B cell (primary cell): ENCODE measurements at regions not wholly inside any gene's neighbourhood (a gene's known extent, or its start where the extent isn't known, plus 50 kb on each side); places are given as distances from the start of the nearest gene placed in this dataset.

Source experiments
- ATAC-seq: fragments of 200-7000 bp; cut with Tn5 transposase; one replicate; pipeline ENCODE4 v1.10.0; 2021; ENCODE audit warnings: low read depth, mild to moderate bottlenecking, moderate number of reproducible peaks, moderate library complexity
- CTCF ChIA-PET: fragments of 350-600 bp; sonication (Branson Sonifier 250); formaldehyde crosslinking; loops from one replicate; lab custom pipeline; 2021; ENCODE audit warnings: antibody characterized with exemption, inconsistent platforms; lab: Charles Lee
- POLR2A ChIA-PET: fragments of 350-600 bp; sonication (Branson Sonifier 250); formaldehyde crosslinking; loops from one replicate; lab custom pipeline; 2021; ENCODE audit warnings: antibody characterized with exemption; lab: Charles Lee
- DNase-seq: peaks from one replicate; pipeline ENCODE4 v3.0.0; 2013
- H2AFZ ChIP-seq: 2 replicates; pipeline ENCODE4 v1.6.1; 2012; ENCODE audit warnings: mild to moderate bottlenecking, low read depth, low read length; ENCODE audit not compliant: insufficient read depth, poor library complexity, severe bottlenecking
- H3K27ac ChIP-seq, 2 donors: 1 replicate in 1 of 2; 2 replicates in 1 of 2; pipeline ENCODE4 v1.5.1; 2012 to 2013; ENCODE audit warnings: low read length in 2 of 2, mild to moderate bottlenecking in 2 of 2, moderate library complexity in 1 of 2
- H3K27me3 ChIP-seq, 4 experiments: fragments of 200-600 bp in 1 of 4; sonication (generic) in 1 of 4; replicated peaks in 1 of 4; 1 replicate in 2 of 4; 2 replicates in 2 of 4; pipeline versions ENCODE4 v1.6.1 to v1.7.0; 2013 to 2016; ENCODE audit warnings: low read length in 3 of 4, mild to moderate bottlenecking in 2 of 4, mixed read lengths in 1 of 4, moderate library complexity in 1 of 4; ENCODE audit not compliant: insufficient read depth in 4 of 4, control insufficient read depth in 3 of 4; ENCODE audit errors: control extremely low read depth in 1 of 4
- H3K36me3 ChIP-seq, 2 experiments: replicated peaks in 1 of 2; 1 replicate in 1 of 2; 2 replicates in 1 of 2; pipeline versions ENCODE4 v1.6.1 to v1.7.1; 2013; ENCODE audit warnings: low read length in 1 of 2; ENCODE audit not compliant: insufficient read depth in 2 of 2, control insufficient read depth in 1 of 2; ENCODE audit errors: control extremely low read depth in 1 of 2, extremely low read depth in 1 of 2
- H3K4me1 ChIP-seq, 2 donors: fragments of 200-600 bp in 1 of 2; sonication (generic) in 1 of 2; 1 replicate in 1 of 2; 2 replicates in 1 of 2; pipeline versions ENCODE4 v1.5.1 to v1.6.1; 2013 to 2017; ENCODE audit warnings: low read length in 2 of 2; ENCODE audit not compliant: control insufficient read depth in 2 of 2, insufficient read depth in 2 of 2
- H3K4me2 ChIP-seq: replicated peaks from 2 replicates; pipeline ENCODE3; 2012; ENCODE audit warnings: mild to moderate bottlenecking, low read depth, low read length; ENCODE audit not compliant: poor library complexity, severe bottlenecking
- H3K4me3 ChIP-seq, 5 experiments: fragments of 200-600 bp in 1 of 5; sonication (generic) in 1 of 5; 1 replicate in 3 of 5; 2 replicates in 2 of 5; pipeline versions ENCODE4 v1.5.1 to v1.7.0; 2011 to 2016; ENCODE audit warnings: low read length in 4 of 5, mild to moderate bottlenecking in 4 of 5, low read depth in 2 of 5, control low read depth in 1 of 5, moderate library complexity in 1 of 5; ENCODE audit not compliant: insufficient read depth in 1 of 5; ENCODE audit errors: control extremely low read depth in 1 of 5, extremely low read depth in 1 of 5
- H3K79me2 ChIP-seq: fragments of 200-600 bp; sonication (generic); one replicate; pipeline ENCODE4 v1.6.0; 2016; ENCODE audit warnings: low read length; ENCODE audit not compliant: control insufficient read depth, insufficient read depth
- H3K9ac ChIP-seq: fragments of 200-600 bp; sonication (generic); 2 replicates; pipeline ENCODE4 v1.6.1; 2017; ENCODE audit warnings: mild to moderate bottlenecking, low read length, moderate library complexity
- H3K9me3 ChIP-seq, 3 donors: one replicate each; pipeline versions ENCODE4 v1.6.1 to v1.7.1; 2013; ENCODE audit warnings: low read length in 2 of 3; ENCODE audit not compliant: control insufficient read depth in 2 of 3, insufficient read depth in 1 of 3; ENCODE audit errors: control extremely low read depth in 1 of 3
- H4K20me1 ChIP-seq: 2 replicates; pipeline ENCODE4 v1.6.0; 2012; ENCODE audit warnings: mild to moderate bottlenecking, low read length; ENCODE audit not compliant: insufficient read depth, control insufficient read depth, poor library complexity, severe bottlenecking
- H3K27ac Mint-ChIP-seq: one replicate; pipeline ENCODE4 v1.8.0; 2021; ENCODE audit warnings: mixed read lengths
- H3K27me3 Mint-ChIP-seq: one replicate; pipeline ENCODE4 v1.8.0; 2021; ENCODE audit warnings: mixed read lengths
- H3K4me1 Mint-ChIP-seq: one replicate; pipeline ENCODE4 v1.8.0; 2021; ENCODE audit warnings: mixed read lengths
- H3K4me3 Mint-ChIP-seq: one replicate; pipeline ENCODE4 v1.8.0; 2021; ENCODE audit warnings: mixed read lengths
- H3K9me3 Mint-ChIP-seq: one replicate; pipeline ENCODE4 v1.8.0; 2022; ENCODE audit warnings: mixed read lengths; ENCODE audit not compliant: insufficient read depth
- EZH2 ChIP-seq: IDR thresholded peaks from 2 replicates; pipeline ENCODE4 v1.6.1; 2012; ENCODE audit warnings: borderline replicate concordance, low read depth, mild to moderate bottlenecking, moderate library complexity, low read length; ENCODE audit not compliant: insufficient read depth, poor library complexity, severe bottlenecking
- WGBS: methylation state at CpG from one replicate; pipeline ENCODE4 v1.1.5; 2013; ENCODE audit warnings: missing lambda C conversion rate; ENCODE audit not compliant: insufficient coverage; 5-methylcytosine and 5-hydroxymethylcytosine counted together
- intact Hi-C: fragments of 100-400 bp; cut with micrococcal nuclease; formaldehyde crosslinking; loops from one replicate; pipeline ENCODE4 v1.10.0; 2022
- TF ChIP-seq, protein P1 (sequence below): fragments of 200-600 bp; IDR thresholded peaks from one replicate; pipeline ENCODE4 v1.8.0; 2022; ENCODE audit warnings: antibody characterized with exemption, mild to moderate bottlenecking

DNA sequence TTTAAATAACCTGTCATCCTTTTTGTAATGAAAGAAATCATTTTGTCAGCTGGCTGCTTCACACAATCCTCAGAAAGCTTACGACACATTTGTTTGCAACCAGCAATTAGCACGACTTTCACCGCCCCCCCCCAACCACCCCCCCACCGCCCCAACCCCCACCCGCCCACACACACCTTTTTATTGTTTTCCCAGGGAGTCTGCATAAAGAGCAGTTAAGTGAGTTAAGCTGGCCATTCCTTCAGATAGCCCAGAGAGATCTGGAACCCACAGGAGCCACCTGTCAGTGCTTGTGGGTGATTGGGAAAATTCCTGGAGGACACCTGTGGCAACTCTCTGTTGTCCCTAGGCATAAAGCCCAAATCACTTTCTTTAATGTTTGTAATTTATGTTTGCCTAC lies 175.7 kb upstream of the FMR1 start:
- TF ChIP-seq EZH2 = no peak
- TF ChIP-seq, protein P1, sequence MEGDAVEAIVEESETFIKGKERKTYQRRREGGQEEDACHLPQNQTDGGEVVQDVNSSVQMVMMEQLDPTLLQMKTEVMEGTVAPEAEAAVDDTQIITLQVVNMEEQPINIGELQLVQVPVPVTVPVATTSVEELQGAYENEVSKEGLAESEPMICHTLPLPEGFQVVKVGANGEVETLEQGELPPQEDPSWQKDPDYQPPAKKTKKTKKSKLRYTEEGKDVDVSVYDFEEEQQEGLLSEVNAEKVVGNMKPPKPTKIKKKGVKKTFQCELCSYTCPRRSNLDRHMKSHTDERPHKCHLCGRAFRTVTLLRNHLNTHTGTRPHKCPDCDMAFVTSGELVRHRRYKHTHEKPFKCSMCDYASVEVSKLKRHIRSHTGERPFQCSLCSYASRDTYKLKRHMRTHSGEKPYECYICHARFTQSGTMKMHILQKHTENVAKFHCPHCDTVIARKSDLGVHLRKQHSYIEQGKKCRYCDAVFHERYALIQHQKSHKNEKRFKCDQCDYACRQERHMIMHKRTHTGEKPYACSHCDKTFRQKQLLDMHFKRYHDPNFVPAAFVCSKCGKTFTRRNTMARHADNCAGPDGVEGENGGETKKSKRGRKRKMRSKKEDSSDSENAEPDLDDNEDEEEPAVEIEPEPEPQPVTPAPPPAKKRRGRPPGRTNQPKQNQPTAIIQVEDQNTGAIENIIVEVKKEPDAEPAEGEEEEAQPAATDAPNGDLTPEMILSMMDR = no peak
- Mint-ChIP-seq H3K27ac (no peak overlapping the region), H3K4me1 (no peaks in the 10 kb centered on the region)

DNA sequence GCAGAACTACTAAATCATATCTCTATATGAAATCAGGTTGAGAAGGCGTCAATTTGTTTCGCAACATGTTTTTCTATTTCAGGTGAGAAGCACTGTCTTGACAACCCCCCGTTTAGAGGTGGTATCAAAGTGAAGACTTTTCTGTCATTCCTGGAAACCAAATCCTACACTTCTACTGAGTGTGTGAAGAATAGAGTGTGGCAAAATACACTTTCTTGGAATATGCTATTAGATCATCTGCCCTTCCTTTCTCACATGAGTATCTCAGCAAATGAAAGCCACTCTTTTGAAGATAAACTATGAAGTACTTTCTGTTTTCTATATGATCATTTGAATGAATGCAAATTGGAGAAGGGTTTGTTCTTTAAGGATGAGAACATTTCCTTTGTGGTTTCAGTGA lies 174.0 kb upstream of the FMR1 start:
- no peak overlapping the region for H3K27ac ChIP-seq
- H3K36me3 ChIP-seq = no peaks in the 10 kb centered on the region
- ChIA-PET POLR2A (no interaction called here), CTCF (no interaction called here)
- H3K4me1 ChIP-seq = no peaks in the 10 kb centered on the region
- H3K4me3 ChIP-seq = no peak overlapping the region
- TF ChIP-seq EZH2 = no peak
- TF ChIP-seq, protein P1 = no peak
- ATAC-seq (no peak), DNase-seq (no peak)
- H3K9ac ChIP-seq = no peak overlapping the region
- intact Hi-C loops = no loop called here
- no peak overlapping the region for H3K4me2 ChIP-seq
- WGBS = no CpG with 5 or more reads among the region's 3 CpGs
- no peaks in the 10 kb centered on the region for H3K9me3 ChIP-seq
- Mint-ChIP-seq H3K4me1 (no peaks in the 10 kb centered on the region), H3K27me3 (no peaks in the 10 kb centered on the region), H3K27ac (no peak overlapping the region), H3K4me3 (no peak overlapping the region), H3K9me3 (no peaks in the 10 kb centered on the region)
- H4K20me1 ChIP-seq = no peaks in the 10 kb centered on the region
- H3K79me2 ChIP-seq = no peaks in the 10 kb centered on the region
- H2AFZ ChIP-seq = no peak overlapping the region
- no peaks in the 10 kb centered on the region for H3K27me3 ChIP-seq

More for the DNA sequence above, 175.7 kb upstream of the FMR1 start:
- Histone ChIP-seq H3K9ac (no peak overlapping the region), H3K4me3 (no peak overlapping the region), H3K4me1 (no peaks in the 10 kb centered on the region), H3K36me3 (no peaks in the 10 kb centered on the region), H3K9me3 (no peaks in the 10 kb centered on the region), H3K4me2 (no peak overlapping the region), H3K27me3 (no peaks in the 10 kb centered on the region), H4K20me1 (no peaks in the 10 kb centered on the region), H3K79me2 (no peaks in the 10 kb centered on the region), H3K27ac (no peak overlapping the region), H2AFZ (no peak overlapping the region)
- intact Hi-C loops = no loop called here
- ATAC-seq (no peak), DNase-seq (no peak)
- ChIA-PET CTCF (no interaction called here), POLR2A (no interaction called here)
- no CpG with 5 or more reads among the region's 5 CpGs for WGBS
- Mint-ChIP-seq H3K9me3 (no peaks in the 10 kb centered on the region), H3K27me3 (no peaks in the 10 kb centered on the region), H3K4me3 (no peak overlapping the region)
